ENCODE measurements at regions not wholly inside any gene's neighbourhood (a gene's known extent, or its start where the extent isn't known, plus 50 kb on each side); places are given as distances from the start of the nearest gene placed in this dataset.

DNA sequence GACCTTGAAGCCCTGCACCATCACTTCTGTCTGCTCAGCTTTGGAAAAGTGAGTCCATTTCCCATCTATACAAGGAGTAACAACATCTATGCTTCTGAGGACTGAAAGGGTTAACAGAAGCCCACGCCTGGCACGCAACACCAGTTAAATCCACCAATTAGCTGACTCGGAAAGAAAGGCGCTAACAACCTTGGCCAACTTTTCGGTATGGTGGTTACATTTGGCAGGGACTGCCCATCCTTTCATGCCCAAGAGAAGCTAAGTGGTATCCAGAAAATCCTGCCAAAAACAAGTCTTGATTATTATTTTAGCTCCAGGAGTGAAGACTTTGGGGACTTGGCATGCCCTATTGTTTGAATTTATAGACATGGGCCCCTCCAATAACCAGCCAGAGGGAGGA lies 202.3 kb upstream of the RPL38 start:
- TF ChIP-seq, protein P1, sequence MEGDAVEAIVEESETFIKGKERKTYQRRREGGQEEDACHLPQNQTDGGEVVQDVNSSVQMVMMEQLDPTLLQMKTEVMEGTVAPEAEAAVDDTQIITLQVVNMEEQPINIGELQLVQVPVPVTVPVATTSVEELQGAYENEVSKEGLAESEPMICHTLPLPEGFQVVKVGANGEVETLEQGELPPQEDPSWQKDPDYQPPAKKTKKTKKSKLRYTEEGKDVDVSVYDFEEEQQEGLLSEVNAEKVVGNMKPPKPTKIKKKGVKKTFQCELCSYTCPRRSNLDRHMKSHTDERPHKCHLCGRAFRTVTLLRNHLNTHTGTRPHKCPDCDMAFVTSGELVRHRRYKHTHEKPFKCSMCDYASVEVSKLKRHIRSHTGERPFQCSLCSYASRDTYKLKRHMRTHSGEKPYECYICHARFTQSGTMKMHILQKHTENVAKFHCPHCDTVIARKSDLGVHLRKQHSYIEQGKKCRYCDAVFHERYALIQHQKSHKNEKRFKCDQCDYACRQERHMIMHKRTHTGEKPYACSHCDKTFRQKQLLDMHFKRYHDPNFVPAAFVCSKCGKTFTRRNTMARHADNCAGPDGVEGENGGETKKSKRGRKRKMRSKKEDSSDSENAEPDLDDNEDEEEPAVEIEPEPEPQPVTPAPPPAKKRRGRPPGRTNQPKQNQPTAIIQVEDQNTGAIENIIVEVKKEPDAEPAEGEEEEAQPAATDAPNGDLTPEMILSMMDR (IDR thresholded peaks at IDR 0.05), result no peak
- TF ChIP-seq POLR2AphosphoS5 (IDR thresholded peaks at IDR 0.05; ENCODE audit: low read depth, low read length) (no peak), TCF7L2 (IDR thresholded peaks at IDR 0.05; ENCODE audit: low read depth, low read length) (no peak)
- TF ChIP-seq, protein P2, sequence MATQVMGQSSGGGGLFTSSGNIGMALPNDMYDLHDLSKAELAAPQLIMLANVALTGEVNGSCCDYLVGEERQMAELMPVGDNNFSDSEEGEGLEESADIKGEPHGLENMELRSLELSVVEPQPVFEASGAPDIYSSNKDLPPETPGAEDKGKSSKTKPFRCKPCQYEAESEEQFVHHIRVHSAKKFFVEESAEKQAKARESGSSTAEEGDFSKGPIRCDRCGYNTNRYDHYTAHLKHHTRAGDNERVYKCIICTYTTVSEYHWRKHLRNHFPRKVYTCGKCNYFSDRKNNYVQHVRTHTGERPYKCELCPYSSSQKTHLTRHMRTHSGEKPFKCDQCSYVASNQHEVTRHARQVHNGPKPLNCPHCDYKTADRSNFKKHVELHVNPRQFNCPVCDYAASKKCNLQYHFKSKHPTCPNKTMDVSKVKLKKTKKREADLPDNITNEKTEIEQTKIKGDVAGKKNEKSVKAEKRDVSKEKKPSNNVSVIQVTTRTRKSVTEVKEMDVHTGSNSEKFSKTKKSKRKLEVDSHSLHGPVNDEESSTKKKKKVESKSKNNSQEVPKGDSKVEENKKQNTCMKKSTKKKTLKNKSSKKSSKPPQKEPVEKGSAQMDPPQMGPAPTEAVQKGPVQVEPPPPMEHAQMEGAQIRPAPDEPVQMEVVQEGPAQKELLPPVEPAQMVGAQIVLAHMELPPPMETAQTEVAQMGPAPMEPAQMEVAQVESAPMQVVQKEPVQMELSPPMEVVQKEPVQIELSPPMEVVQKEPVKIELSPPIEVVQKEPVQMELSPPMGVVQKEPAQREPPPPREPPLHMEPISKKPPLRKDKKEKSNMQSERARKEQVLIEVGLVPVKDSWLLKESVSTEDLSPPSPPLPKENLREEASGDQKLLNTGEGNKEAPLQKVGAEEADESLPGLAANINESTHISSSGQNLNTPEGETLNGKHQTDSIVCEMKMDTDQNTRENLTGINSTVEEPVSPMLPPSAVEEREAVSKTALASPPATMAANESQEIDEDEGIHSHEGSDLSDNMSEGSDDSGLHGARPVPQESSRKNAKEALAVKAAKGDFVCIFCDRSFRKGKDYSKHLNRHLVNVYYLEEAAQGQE (IDR thresholded peaks at IDR 0.05; ENCODE audit: insufficient read depth in 1 of 2, low read depth in 2 of 2, low read length in 1 of 2), result no peak

Data from Panc1 (cell line).